Breast epithelium (tissue), 4 donors: ENCODE measurements at regions not wholly inside any gene's neighbourhood (a gene's known extent, or its start where the extent isn't known, plus 50 kb on each side); places are given as distances from the start of the nearest gene placed in this dataset.

Source experiments
- DNase-seq, 2 donors: peaks; one replicate each; pipeline ENCODE4 v3.0.0-alpha.2; 2019; ENCODE audit warnings: low spot score in 2 of 2
- H3K27ac ChIP-seq, 2 donors: fragments of 200-600 bp; sonication (generic) in 1 of 2; one replicate each; pipeline ENCODE4 v1.5.1; 2016 to 2019; ENCODE audit warnings: mild to moderate bottlenecking in 1 of 2
- H3K27me3 ChIP-seq, 2 donors: fragments of 200-600 bp; sonication (generic) in 1 of 2; one replicate each; pipeline versions ENCODE4 v1.5.1 to v1.6.0; 2017 to 2019; ENCODE audit warnings: control low read depth in 1 of 2, mild to moderate bottlenecking in 1 of 2
- H3K36me3 ChIP-seq: fragments of 200-600 bp; one replicate; pipeline ENCODE4 v1.5.1; 2019
- H3K4me1 ChIP-seq, 2 donors: fragments of 200-600 bp; sonication (generic); one replicate each; pipeline ENCODE4 v1.5.1; 2016 to 2019; ENCODE audit warnings: control low read depth in 1 of 2
- H3K4me3 ChIP-seq, 3 donors: fragments of 200-600 bp; sonication (generic); 1 replicate in 2 of 3; 2 replicates in 1 of 3; pipeline ENCODE4 v1.5.1; 2016 to 2019; ENCODE audit warnings: mild to moderate bottlenecking in 3 of 3, moderate library complexity in 2 of 3
- H3K9me3 ChIP-seq, 2 donors: fragments of 200-600 bp; sonication (generic) in 1 of 2; one replicate each; pipeline ENCODE4 v1.5.1; 2016 to 2019; ENCODE audit warnings: control low read depth in 1 of 2
- POLR2A ChIP-seq: fragments of 450-650 bp; IDR thresholded peaks from one replicate; pipeline ENCODE4 v1.6.1; 2016; ENCODE audit warnings: antibody characterized with exemption, mild to moderate bottlenecking, moderate library complexity
- POLR2AphosphoS5 ChIP-seq, 3 donors: sonication (generic); formaldehyde crosslinking; IDR thresholded peaks; one replicate each; pipeline ENCODE4 v1.6.1; 2017; ENCODE audit warnings: antibody characterized with exemption in 3 of 3
- intact Hi-C: fragments of 100-400 bp; cut with DNase I; formaldehyde crosslinking; loops from one replicate; pipeline ENCODE4 v1.15.1; 2023; ENCODE audit warnings: low total_unique reads
- TF ChIP-seq, protein P1 (sequence below), 3 donors: fragments of 450-650 bp; IDR thresholded peaks; one replicate each; pipeline ENCODE4 v1.5.1; 2016 to 2017; ENCODE audit warnings: antibody characterized with exemption in 3 of 3, mild to moderate bottlenecking in 3 of 3, moderate library complexity in 3 of 3

DNA sequence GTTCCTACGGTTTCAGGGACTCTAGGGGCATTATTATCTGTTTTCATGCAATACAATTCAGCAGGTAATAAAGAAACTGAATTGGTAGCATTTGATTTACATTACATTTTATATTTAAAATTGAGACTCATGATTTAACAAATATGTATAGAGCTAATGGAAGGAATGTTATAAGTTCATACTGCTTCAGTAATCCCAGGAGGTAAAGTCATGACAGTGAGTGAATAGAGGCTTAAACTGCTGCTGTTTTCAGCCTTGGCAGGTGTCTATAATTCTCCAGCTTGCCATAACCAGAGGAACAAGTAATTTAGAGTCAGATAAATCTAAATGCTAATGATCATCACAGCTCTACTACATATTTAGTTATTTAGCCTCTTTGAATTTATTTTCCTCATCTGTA is 360.8 kb upstream of the MANEA start:
- H3K9me3 ChIP-seq, result no peaks in the 10 kb centered on the region
- TF ChIP-seq POLR2AphosphoS5 (IDR thresholded peaks at IDR 0.05) (no peak), POLR2A (no peak)
- TF ChIP-seq, protein P1, sequence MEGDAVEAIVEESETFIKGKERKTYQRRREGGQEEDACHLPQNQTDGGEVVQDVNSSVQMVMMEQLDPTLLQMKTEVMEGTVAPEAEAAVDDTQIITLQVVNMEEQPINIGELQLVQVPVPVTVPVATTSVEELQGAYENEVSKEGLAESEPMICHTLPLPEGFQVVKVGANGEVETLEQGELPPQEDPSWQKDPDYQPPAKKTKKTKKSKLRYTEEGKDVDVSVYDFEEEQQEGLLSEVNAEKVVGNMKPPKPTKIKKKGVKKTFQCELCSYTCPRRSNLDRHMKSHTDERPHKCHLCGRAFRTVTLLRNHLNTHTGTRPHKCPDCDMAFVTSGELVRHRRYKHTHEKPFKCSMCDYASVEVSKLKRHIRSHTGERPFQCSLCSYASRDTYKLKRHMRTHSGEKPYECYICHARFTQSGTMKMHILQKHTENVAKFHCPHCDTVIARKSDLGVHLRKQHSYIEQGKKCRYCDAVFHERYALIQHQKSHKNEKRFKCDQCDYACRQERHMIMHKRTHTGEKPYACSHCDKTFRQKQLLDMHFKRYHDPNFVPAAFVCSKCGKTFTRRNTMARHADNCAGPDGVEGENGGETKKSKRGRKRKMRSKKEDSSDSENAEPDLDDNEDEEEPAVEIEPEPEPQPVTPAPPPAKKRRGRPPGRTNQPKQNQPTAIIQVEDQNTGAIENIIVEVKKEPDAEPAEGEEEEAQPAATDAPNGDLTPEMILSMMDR (IDR thresholded peaks at IDR 0.05), result no peak
- intact Hi-C loops, result no loop called here
- DNase-seq, result no peak
- no peaks in the 10 kb centered on the region for H3K4me1 ChIP-seq
- no peaks in the 10 kb centered on the region for H3K36me3 ChIP-seq
- H3K27me3 ChIP-seq, result no peaks in the 10 kb centered on the region
- H3K27ac ChIP-seq, result no peak overlapping the region
- no peak overlapping the region for H3K4me3 ChIP-seq

DNA sequence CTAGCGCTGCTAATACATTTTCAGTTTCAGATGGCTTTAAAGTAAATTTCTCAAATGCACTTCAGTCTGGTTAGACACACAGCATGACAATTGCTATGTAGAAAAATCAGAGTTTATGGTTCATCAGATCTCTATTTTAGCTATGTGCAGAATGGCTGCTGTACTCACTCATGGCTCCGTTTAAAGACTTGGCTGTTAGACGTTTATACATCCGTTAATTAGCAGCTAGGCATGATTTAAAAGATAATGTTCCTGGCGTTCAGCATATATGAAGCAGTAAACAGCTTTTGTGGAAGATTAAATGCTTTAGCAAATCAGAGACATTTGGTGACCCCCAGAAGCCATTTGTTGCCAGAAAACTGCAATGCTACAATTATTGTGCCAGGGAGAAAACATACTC is 350.0 kb upstream of the MANEA start:
- intact Hi-C loops, result no loop called here
- H3K36me3 ChIP-seq, result no peaks in the 10 kb centered on the region
- TF ChIP-seq POLR2A, result no peak
- no peak for TF ChIP-seq POLR2AphosphoS5 (IDR thresholded peaks at IDR 0.05)
- TF ChIP-seq, protein P1 (IDR thresholded peaks at IDR 0.05), result no peak
- no peak overlapping the region for H3K4me3 ChIP-seq
- no peak overlapping the region for H3K27ac ChIP-seq
- H3K27me3 ChIP-seq, result no peaks in the 10 kb centered on the region
- no peaks in the 10 kb centered on the region for H3K9me3 ChIP-seq
- no peaks in the 10 kb centered on the region for H3K4me1 ChIP-seq
- DNase-seq, result no peak

DNA sequence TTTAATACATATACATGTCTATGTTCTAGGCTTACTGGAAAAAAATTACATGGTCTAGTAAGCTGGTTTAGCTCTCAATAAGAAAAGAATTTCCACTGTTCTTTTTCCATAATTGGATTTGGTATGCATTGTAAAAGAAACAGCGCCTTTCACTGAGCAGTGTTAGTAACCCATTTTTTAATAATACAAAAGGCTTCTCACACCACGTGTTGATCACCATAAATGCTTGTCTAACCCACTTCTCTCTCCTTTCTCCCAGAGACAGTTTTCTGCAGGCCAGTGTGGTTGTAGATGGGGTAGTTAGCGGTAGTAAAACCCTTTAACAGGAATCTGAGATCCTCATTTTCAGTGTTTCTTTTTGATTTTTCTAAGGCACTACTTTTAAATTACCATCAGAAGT is 348.7 kb upstream of the MANEA start:
- intact Hi-C loops, result no loop called here
- Histone ChIP-seq H3K9me3 (no peaks in the 10 kb centered on the region), H3K4me3 (no peak overlapping the region), H3K27ac (no peak overlapping the region), H3K36me3 (no peaks in the 10 kb centered on the region), H3K27me3 (no peaks in the 10 kb centered on the region), H3K4me1 (no peaks in the 10 kb centered on the region)
- no peak for DNase-seq
- TF ChIP-seq, protein P1 (IDR thresholded peaks at IDR 0.05), result no peak
- TF ChIP-seq POLR2AphosphoS5 (IDR thresholded peaks at IDR 0.05) (no peak), POLR2A (no peak)

DNA sequence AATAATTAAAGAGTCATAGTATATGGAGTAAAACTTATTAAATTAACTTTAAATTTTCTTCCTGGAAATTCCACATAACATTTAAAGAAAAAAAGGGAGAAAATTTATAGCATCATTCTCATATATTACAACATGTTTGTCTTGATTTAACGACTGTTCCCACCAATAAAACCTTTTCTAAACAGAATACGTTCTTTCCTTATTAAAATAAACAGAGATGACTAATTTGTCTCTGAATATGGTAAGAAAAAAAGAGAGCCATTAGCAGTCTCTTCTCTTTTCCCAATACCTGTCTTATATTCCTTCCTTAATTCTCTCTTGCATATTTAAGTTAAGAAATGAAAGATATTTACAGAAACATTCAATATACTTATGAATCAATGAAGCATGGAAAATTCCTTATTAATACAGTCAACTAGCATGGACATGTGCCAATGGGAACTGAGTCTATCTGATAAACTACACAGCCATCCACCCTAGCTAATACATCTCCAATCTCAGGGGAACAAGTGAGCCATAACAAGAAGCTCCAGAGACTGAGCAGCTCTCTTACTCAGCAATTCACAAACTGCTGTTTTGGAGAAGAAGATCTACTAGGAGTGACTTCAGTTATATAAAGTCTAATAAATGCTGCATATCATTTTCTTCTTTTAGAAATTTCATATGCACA is 347.1 kb upstream of the MANEA start:
- no peak overlapping the region for H3K27ac ChIP-seq
- no peaks in the 10 kb centered on the region for H3K36me3 ChIP-seq
- intact Hi-C loops, result no loop called here
- H3K27me3 ChIP-seq, result no peaks in the 10 kb centered on the region
- TF ChIP-seq POLR2AphosphoS5 (IDR thresholded peaks at IDR 0.05) (no peak), POLR2A (no peak)
- TF ChIP-seq, protein P1 (IDR thresholded peaks at IDR 0.05), result no peak
- H3K4me3 ChIP-seq, result no peak overlapping the region
- H3K4me1 ChIP-seq, result no peaks in the 10 kb centered on the region
- no peaks in the 10 kb centered on the region for H3K9me3 ChIP-seq
- DNase-seq, result no peak

DNA sequence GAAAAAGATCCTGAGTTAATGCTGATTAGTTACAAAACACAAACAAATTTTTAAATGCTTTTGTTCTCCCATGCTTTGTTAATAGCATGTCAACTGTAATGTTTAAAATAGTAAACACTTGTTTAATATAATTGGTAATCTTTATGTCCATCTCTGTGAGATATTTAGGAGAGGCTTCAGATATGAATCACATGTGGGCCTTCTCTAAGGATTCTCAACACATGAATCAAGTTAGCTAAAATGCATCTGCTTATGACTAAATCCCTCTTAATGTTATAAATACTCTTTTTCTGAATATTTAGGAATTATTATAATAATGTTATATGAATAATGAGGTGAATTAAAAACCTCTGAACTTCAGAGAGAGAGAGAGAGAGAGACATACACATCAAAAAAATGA is 345.9 kb upstream of the MANEA start:
- no peaks in the 10 kb centered on the region for H3K4me1 ChIP-seq
- no peaks in the 10 kb centered on the region for H3K36me3 ChIP-seq
- intact Hi-C loops, result no loop called here

More for the DNA sequence above, 345.9 kb upstream of the MANEA start:
- no peak overlapping the region for H3K27ac ChIP-seq
- no peak for DNase-seq
- no peaks in the 10 kb centered on the region for H3K9me3 ChIP-seq
- no peaks in the 10 kb centered on the region for H3K27me3 ChIP-seq
- TF ChIP-seq, protein P1 (IDR thresholded peaks at IDR 0.05), result no peak
- TF ChIP-seq POLR2AphosphoS5 (IDR thresholded peaks at IDR 0.05) (no peak), POLR2A (no peak)
- no peak overlapping the region for H3K4me3 ChIP-seq
